H9 (cell line): ENCODE measurements at regions not wholly inside any gene's neighbourhood (a gene's known extent, or its start where the extent isn't known, plus 50 kb on each side); places are given as distances from the start of the nearest gene placed in this dataset.

Source experiments
- DNase-seq: peaks from one replicate; pipeline ENCODE4 v3.0.0-alpha.2; 2017
- H2AFZ ChIP-seq: one replicate; pipeline ENCODE4 v1.6.1; 2013; ENCODE audit warnings: mild to moderate bottlenecking, low read length, control low read depth, moderate library complexity
- H2AK5ac ChIP-seq: 2 replicates; pipeline ENCODE4 v1.6.1; 2013; ENCODE audit warnings: low read length, control low read depth, mixed read lengths; ENCODE audit not compliant: insufficient read length
- H2BK120ac ChIP-seq: one replicate; pipeline ENCODE4 v1.6.1; 2013; ENCODE audit warnings: low read depth, mild to moderate bottlenecking, low read length, control low read depth, inconsistent platforms; ENCODE audit not compliant: poor library complexity, severe bottlenecking
- H2BK12ac ChIP-seq: 2 replicates; pipeline ENCODE4 v1.6.1; 2013; ENCODE audit warnings: low read length, control low read depth, mixed read lengths, low read depth; ENCODE audit not compliant: insufficient read length
- H2BK15ac ChIP-seq: 2 replicates; pipeline ENCODE4 v1.6.1; 2013; ENCODE audit warnings: low read depth, low read length, control low read depth
- H2BK20ac ChIP-seq: one replicate; pipeline ENCODE4 v1.6.1; 2013; ENCODE audit warnings: low read depth, mild to moderate bottlenecking, low read length, control low read depth, inconsistent platforms; ENCODE audit not compliant: poor library complexity, severe bottlenecking
- H2BK5ac ChIP-seq: 2 replicates; pipeline ENCODE4 v1.6.1; 2013; ENCODE audit warnings: low read length, control low read depth, mixed read lengths; ENCODE audit not compliant: insufficient read length
- H3K14ac ChIP-seq: 2 replicates; pipeline ENCODE4 v1.6.1; 2013; ENCODE audit warnings: low read length, control low read depth; ENCODE audit not compliant: insufficient read depth
- H3K18ac ChIP-seq: 2 replicates; pipeline ENCODE4 v1.6.1; 2013; ENCODE audit warnings: low read depth, mild to moderate bottlenecking, mixed read lengths, low read length, control low read depth; ENCODE audit not compliant: insufficient read length
- H3K23ac ChIP-seq: 2 replicates; pipeline ENCODE4 v1.6.1; 2013; ENCODE audit warnings: low read length, control low read depth, mixed read lengths, low read depth; ENCODE audit not compliant: insufficient read length
- H3K23me2 ChIP-seq: 2 replicates; pipeline ENCODE4 v1.6.1; 2013; ENCODE audit warnings: low read depth, mild to moderate bottlenecking, mixed read lengths, low read length, control low read depth; ENCODE audit not compliant: insufficient read length, poor library complexity, severe bottlenecking
- H3K27ac ChIP-seq: 2 replicates; pipeline ENCODE4 v1.5.1; 2013; ENCODE audit warnings: low read length, control low read depth, mixed read lengths, low read depth; ENCODE audit not compliant: insufficient read length
- H3K27me3 ChIP-seq: 2 replicates; pipeline ENCODE4 v1.6.1; 2013; ENCODE audit warnings: low read length, control low read depth, inconsistent platforms; ENCODE audit not compliant: insufficient read depth
- H3K4ac ChIP-seq: 2 replicates; pipeline ENCODE4 v1.6.1; 2013; ENCODE audit warnings: low read depth, mild to moderate bottlenecking, control low read depth, inconsistent platforms, low read length, moderate library complexity
- H3K4me1 ChIP-seq: 2 replicates; pipeline ENCODE4 v1.6.1; 2013; ENCODE audit warnings: low read length, control low read depth, inconsistent platforms; ENCODE audit not compliant: insufficient read depth
- H3K4me2 ChIP-seq: 2 replicates; pipeline ENCODE4 v1.6.1; 2013; ENCODE audit warnings: low read length, control low read depth, mixed read lengths; ENCODE audit not compliant: insufficient read length, insufficient read depth
- H3K56ac ChIP-seq: 2 replicates; pipeline ENCODE4 v1.6.1; 2013; ENCODE audit warnings: low read depth, mild to moderate bottlenecking, mixed read lengths, low read length, control low read depth; ENCODE audit not compliant: insufficient read length
- H3K79me1 ChIP-seq: 2 replicates; pipeline ENCODE4 v1.6.1; 2013; ENCODE audit warnings: low read depth, mild to moderate bottlenecking, moderate library complexity, low read length, control low read depth, inconsistent platforms; ENCODE audit not compliant: insufficient read depth, poor library complexity, severe bottlenecking
- H3K79me2 ChIP-seq: 2 replicates; pipeline ENCODE4 v1.6.1; 2013; ENCODE audit warnings: low read length, control low read depth, inconsistent platforms; ENCODE audit not compliant: insufficient read depth
- H3K9ac ChIP-seq: 2 replicates; pipeline ENCODE4 v1.6.1; 2013; ENCODE audit warnings: low read length, control low read depth, mixed read lengths; ENCODE audit not compliant: insufficient read length; ENCODE audit errors: extremely low read depth
- H3K9me3 ChIP-seq: one replicate; pipeline ENCODE4 v1.6.1; 2013; ENCODE audit warnings: low read depth, low read length, inconsistent platforms; ENCODE audit not compliant: control insufficient read depth
- H3T11ph ChIP-seq: one replicate; pipeline ENCODE4 v1.6.1; 2013; ENCODE audit warnings: mild to moderate bottlenecking, low read length, control low read depth, inconsistent platforms
- H4K20me1 ChIP-seq: one replicate; pipeline ENCODE4 v1.6.1; 2013; ENCODE audit not compliant: control insufficient read depth, insufficient read length, insufficient read depth
- H4K5ac ChIP-seq: 2 replicates; pipeline ENCODE4 v1.6.1; 2013; ENCODE audit warnings: low read depth, mild to moderate bottlenecking, mixed read lengths, low read length, control low read depth; ENCODE audit not compliant: insufficient read length
- H4K8ac ChIP-seq: replicated peaks from 2 replicates; pipeline ENCODE4 v1.6.1; 2013; ENCODE audit warnings: low read length, control low read depth, mixed read lengths, low read depth; ENCODE audit not compliant: insufficient read length
- H4K91ac ChIP-seq: 2 replicates; pipeline ENCODE4 v1.6.1; 2013; ENCODE audit warnings: low read depth, mild to moderate bottlenecking, moderate library complexity, mixed read lengths, low read length, control low read depth; ENCODE audit not compliant: insufficient read length
- H3K27ac Mint-ChIP-seq, 3 experiments: 2 replicates in 2 of 3; 3 replicates in 1 of 3; pipeline ENCODE4 v1.8.0; 2020 to 2021; ENCODE audit warnings: mixed read lengths in 3 of 3, mild to moderate bottlenecking in 1 of 3, moderate library complexity in 1 of 3
- H3K27me3 Mint-ChIP-seq: 2 replicates; pipeline ENCODE4 v1.8.0; 2021; ENCODE audit warnings: low read depth, mild to moderate bottlenecking, moderate library complexity, mixed read lengths
- H3K36me3 Mint-ChIP-seq, 3 experiments: 2 replicates in 2 of 3; 3 replicates in 1 of 3; pipeline ENCODE4 v1.8.0; 2020 to 2021; ENCODE audit warnings: low read depth in 3 of 3, mixed read lengths in 3 of 3; ENCODE audit not compliant: insufficient read depth in 1 of 3
- H3K4me1 Mint-ChIP-seq, 2 experiments: 2 replicates each; pipeline ENCODE4 v1.8.0; 2020; ENCODE audit warnings: mixed read lengths in 2 of 2
- H3K4me3 Mint-ChIP-seq, 2 experiments: 2 replicates in 1 of 2; 3 replicates in 1 of 2; pipeline ENCODE4 v1.8.0; 2020 to 2021; ENCODE audit warnings: mild to moderate bottlenecking in 2 of 2, mixed read lengths in 2 of 2, moderate library complexity in 1 of 2
- H3K9me3 Mint-ChIP-seq, 2 experiments: 2 replicates in 1 of 2; 3 replicates in 1 of 2; pipeline ENCODE4 v1.8.0; 2020; ENCODE audit warnings: mild to moderate bottlenecking in 2 of 2, mixed read lengths in 2 of 2, moderate library complexity in 1 of 2
- WGBS: extraction: QIAGEN DNeasy Blood & Tissue Kit; methylation state at CpG from one replicate; pipeline ENCODE4 v1.1.7; 2013; ENCODE audit warnings: missing lambda C conversion rate, low lambda C conversion rate, mixed read lengths; ENCODE audit not compliant: insufficient read length; ENCODE audit errors: extremely low coverage; 5-methylcytosine and 5-hydroxymethylcytosine counted together
- TF ChIP-seq, protein P1 (sequence below): fragments of 200-600 bp; sonication (generic); conservative IDR thresholded peaks from 3 replicates; pipeline ENCODE4 v1.8.0; 2021; ENCODE audit warnings: antibody characterized with exemption, mild to moderate bottlenecking

GRCh38 chr21:19148056-19148455 lies 744.5 kb upstream of the TMPRSS15 start:
- peaks cover 3 to 17% (median 11%) of the 10 kb centered on the region in 3 experiments; a peak in 5 of 7 replicates for H3K36me3 Mint-ChIP-seq

More at GRCh38 chr21:19148056-19148455, 744.5 kb upstream of the TMPRSS15 start:
- no peak overlapping the region for H3T11ph ChIP-seq
- no peak overlapping the region for H2BK20ac ChIP-seq
- no CpG with 5 or more reads among the region's 3 CpGs for WGBS
- H3K18ac ChIP-seq: no peak overlapping the region
- no peak overlapping the region for H3K4me3 Mint-ChIP-seq
- H3K56ac ChIP-seq: no peak overlapping the region
- H2BK15ac ChIP-seq: no peak overlapping the region
- H3K23me2 ChIP-seq: no peaks in the 10 kb centered on the region
- no peak overlapping the region for H2BK5ac ChIP-seq
- TF ChIP-seq, protein P1, sequence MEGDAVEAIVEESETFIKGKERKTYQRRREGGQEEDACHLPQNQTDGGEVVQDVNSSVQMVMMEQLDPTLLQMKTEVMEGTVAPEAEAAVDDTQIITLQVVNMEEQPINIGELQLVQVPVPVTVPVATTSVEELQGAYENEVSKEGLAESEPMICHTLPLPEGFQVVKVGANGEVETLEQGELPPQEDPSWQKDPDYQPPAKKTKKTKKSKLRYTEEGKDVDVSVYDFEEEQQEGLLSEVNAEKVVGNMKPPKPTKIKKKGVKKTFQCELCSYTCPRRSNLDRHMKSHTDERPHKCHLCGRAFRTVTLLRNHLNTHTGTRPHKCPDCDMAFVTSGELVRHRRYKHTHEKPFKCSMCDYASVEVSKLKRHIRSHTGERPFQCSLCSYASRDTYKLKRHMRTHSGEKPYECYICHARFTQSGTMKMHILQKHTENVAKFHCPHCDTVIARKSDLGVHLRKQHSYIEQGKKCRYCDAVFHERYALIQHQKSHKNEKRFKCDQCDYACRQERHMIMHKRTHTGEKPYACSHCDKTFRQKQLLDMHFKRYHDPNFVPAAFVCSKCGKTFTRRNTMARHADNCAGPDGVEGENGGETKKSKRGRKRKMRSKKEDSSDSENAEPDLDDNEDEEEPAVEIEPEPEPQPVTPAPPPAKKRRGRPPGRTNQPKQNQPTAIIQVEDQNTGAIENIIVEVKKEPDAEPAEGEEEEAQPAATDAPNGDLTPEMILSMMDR: no peak
- H3K27me3 Mint-ChIP-seq: no peaks in the 10 kb centered on the region
- H3K79me1 ChIP-seq: no peaks in the 10 kb centered on the region
- no peak overlapping the region for H2BK12ac ChIP-seq
- no peak overlapping the region for H3K14ac ChIP-seq
- H3K4me1 ChIP-seq: no peaks in the 10 kb centered on the region
- no peak overlapping the region for H3K23ac ChIP-seq
- H4K5ac ChIP-seq: no peak overlapping the region
- no peak overlapping the region for H3K27ac ChIP-seq
- H3K4ac ChIP-seq: no peak overlapping the region
- no peaks in the 10 kb centered on the region for H3K9me3 ChIP-seq
- no peak overlapping the region for H3K9ac ChIP-seq
- H3K4me2 ChIP-seq: no peak overlapping the region
- no peak overlapping the region for H2BK120ac ChIP-seq
- no peak overlapping the region for H2AK5ac ChIP-seq
- no peak for DNase-seq
- H3K27ac Mint-ChIP-seq: no peak overlapping the region
- H4K20me1 ChIP-seq: no peaks in the 10 kb centered on the region
- no peaks in the 10 kb centered on the region for H3K79me2 ChIP-seq
- H4K8ac ChIP-seq: no peak overlapping the region
- peaks cover 11 to 14% of the 10 kb centered on the region in 2 experiments for H3K9me3 Mint-ChIP-seq
- no peaks in the 10 kb centered on the region for H3K27me3 ChIP-seq
- H4K91ac ChIP-seq: no peak overlapping the region
- H2AFZ ChIP-seq: no peak overlapping the region
- no peaks in the 10 kb centered on the region for H3K4me1 Mint-ChIP-seq
